ENCODE measurements at regions not wholly inside any gene's neighbourhood (a gene's known extent, or its start where the extent isn't known, plus 50 kb on each side); places are given as distances from the start of the nearest gene placed in this dataset.

DNA sequence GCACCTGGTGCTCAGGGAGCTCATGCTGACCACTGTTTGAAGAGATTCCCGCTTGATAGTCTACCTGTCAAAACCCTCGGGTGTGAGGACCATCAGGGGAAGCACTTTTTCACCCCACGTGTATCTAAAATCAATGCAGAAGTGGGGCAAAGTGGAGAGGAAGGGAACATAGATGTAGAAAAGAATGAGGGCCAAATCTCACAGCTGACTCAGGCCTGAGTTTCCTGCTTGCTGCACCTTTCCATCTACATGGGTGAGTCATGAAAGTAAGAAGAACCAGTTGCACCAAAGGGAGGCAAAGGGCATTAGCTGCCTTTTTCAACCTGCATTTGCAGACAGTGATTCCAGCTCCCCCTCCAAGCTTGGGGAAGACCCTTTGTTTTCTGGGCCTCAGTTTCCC, 100.2 kb upstream of the MYCN start:
- WGBS = 77% methylated on average over 3 of the region's 3 CpGs
- no peak for DNase-seq (ENCODE audit: extremely low spot score)
- no peaks in the 10 kb centered on the region for H3K27me3 ChIP-seq
- H3K4me1 ChIP-seq = no peaks in the 10 kb centered on the region
- intact Hi-C loops (cut with DNase I) = no loop called here
- no peak for TF ChIP-seq EP300 (IDR thresholded peaks at IDR 0.05)
- TF ChIP-seq, protein P1, sequence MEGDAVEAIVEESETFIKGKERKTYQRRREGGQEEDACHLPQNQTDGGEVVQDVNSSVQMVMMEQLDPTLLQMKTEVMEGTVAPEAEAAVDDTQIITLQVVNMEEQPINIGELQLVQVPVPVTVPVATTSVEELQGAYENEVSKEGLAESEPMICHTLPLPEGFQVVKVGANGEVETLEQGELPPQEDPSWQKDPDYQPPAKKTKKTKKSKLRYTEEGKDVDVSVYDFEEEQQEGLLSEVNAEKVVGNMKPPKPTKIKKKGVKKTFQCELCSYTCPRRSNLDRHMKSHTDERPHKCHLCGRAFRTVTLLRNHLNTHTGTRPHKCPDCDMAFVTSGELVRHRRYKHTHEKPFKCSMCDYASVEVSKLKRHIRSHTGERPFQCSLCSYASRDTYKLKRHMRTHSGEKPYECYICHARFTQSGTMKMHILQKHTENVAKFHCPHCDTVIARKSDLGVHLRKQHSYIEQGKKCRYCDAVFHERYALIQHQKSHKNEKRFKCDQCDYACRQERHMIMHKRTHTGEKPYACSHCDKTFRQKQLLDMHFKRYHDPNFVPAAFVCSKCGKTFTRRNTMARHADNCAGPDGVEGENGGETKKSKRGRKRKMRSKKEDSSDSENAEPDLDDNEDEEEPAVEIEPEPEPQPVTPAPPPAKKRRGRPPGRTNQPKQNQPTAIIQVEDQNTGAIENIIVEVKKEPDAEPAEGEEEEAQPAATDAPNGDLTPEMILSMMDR (IDR thresholded peaks at IDR 0.05) = no peak
- TF ChIP-seq POLR2AphosphoS5 (IDR thresholded peaks at IDR 0.05) = no peak
- no peak for TF ChIP-seq POLR2A (IDR thresholded peaks at IDR 0.05; ENCODE audit: low read depth)
- H3K9me3 ChIP-seq = no peaks in the 10 kb centered on the region
- no peak overlapping the region for H3K4me3 ChIP-seq
- no peak overlapping the region for H3K27ac ChIP-seq (replicated peaks in 1 of 4)
- no peaks in the 10 kb centered on the region for H3K36me3 ChIP-seq

DNA sequence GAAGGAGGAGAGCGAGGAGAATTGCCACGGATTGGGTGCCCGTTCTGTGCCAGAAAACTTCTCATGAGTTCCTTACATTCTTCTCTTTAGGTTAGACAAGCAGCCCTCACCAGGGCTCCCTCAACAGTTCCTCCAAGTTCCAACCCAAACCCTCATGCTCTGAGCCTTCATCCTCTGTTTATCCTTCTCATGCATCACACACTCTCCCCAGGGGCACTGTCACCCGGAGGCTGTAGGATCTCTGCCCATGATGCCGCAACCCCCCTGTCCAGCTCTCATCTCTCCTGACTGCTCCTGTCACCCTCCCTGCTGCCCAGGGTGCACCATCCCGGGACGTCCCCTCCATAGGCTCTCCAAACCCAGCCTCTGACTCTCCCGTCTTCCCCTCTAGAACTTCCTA, 99.4 kb upstream of the MYCN start:
- WGBS = 92% methylated on average over 8 of the region's 8 CpGs
- H3K27ac ChIP-seq (replicated peaks in 1 of 4) = no peak overlapping the region
- no peak overlapping the region for H3K4me3 ChIP-seq
- H3K36me3 ChIP-seq = no peaks in the 10 kb centered on the region
- TF ChIP-seq, protein P1 (IDR thresholded peaks at IDR 0.05) = no peak
- no peak for TF ChIP-seq POLR2A (IDR thresholded peaks at IDR 0.05; ENCODE audit: low read depth)
- TF ChIP-seq EP300 (IDR thresholded peaks at IDR 0.05) = no peak
- TF ChIP-seq POLR2AphosphoS5 (IDR thresholded peaks at IDR 0.05) = no peak
- DNase-seq (ENCODE audit: extremely low spot score) = no peak
- no peaks in the 10 kb centered on the region for H3K9me3 ChIP-seq
- H3K4me1 ChIP-seq = no peaks in the 10 kb centered on the region
- intact Hi-C loops (cut with DNase I) = no loop called here
- no peaks in the 10 kb centered on the region for H3K27me3 ChIP-seq

DNA sequence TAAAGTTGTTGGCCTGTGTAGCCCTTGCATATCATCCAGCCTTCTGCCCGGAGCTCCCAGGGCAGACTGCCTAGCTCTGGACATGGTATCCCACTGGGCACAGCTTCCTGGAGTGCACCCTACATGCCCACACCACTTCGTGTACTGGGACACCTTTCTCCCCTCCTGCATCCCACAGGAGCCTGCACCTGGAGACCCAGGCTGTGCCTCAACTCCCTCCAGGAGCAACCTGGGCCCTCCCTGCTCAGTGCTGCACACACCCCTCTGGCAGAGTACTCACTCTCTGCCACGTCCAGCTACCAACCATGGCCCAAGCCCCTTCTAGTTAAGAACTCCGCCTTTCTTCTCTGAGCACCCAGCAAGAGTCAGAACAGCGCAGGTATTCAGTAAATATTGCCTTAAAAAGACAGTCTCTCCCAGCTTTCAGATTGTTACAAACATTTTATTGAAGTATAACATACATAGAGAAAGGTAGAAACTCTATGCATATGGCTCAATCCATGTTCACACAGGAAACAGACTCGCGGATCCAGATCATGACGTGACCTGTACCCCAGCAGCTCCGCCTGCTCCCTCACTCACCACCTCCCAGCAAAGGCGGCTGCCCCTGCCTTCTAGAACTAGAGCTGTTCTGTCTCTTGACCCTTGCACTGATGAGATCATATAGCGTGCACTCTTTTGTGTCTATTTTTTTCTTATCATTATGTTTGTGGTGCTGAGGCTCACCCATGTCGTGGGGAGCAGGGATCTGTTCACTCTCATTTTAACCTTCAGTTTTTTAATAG, 98.4 kb upstream of the MYCN start:
- intact Hi-C loops (cut with DNase I) = no loop called here
- H3K27me3 ChIP-seq = no peaks in the 10 kb centered on the region
- DNase-seq (ENCODE audit: extremely low spot score) = no peak
- TF ChIP-seq POLR2AphosphoS5 (IDR thresholded peaks at IDR 0.05) (no peak), EP300 (IDR thresholded peaks at IDR 0.05) (no peak), POLR2A (IDR thresholded peaks at IDR 0.05; ENCODE audit: low read depth) (no peak)
- TF ChIP-seq, protein P1 (IDR thresholded peaks at IDR 0.05) = no peak
- H3K36me3 ChIP-seq = no peaks in the 10 kb centered on the region
- 85% methylated on average over 12 of the region's 12 CpGs for WGBS
- H3K4me1 ChIP-seq = no peaks in the 10 kb centered on the region
- H3K4me3 ChIP-seq = no peak overlapping the region
- no peak overlapping the region for H3K27ac ChIP-seq (replicated peaks in 1 of 4)
- H3K9me3 ChIP-seq = no peaks in the 10 kb centered on the region

DNA sequence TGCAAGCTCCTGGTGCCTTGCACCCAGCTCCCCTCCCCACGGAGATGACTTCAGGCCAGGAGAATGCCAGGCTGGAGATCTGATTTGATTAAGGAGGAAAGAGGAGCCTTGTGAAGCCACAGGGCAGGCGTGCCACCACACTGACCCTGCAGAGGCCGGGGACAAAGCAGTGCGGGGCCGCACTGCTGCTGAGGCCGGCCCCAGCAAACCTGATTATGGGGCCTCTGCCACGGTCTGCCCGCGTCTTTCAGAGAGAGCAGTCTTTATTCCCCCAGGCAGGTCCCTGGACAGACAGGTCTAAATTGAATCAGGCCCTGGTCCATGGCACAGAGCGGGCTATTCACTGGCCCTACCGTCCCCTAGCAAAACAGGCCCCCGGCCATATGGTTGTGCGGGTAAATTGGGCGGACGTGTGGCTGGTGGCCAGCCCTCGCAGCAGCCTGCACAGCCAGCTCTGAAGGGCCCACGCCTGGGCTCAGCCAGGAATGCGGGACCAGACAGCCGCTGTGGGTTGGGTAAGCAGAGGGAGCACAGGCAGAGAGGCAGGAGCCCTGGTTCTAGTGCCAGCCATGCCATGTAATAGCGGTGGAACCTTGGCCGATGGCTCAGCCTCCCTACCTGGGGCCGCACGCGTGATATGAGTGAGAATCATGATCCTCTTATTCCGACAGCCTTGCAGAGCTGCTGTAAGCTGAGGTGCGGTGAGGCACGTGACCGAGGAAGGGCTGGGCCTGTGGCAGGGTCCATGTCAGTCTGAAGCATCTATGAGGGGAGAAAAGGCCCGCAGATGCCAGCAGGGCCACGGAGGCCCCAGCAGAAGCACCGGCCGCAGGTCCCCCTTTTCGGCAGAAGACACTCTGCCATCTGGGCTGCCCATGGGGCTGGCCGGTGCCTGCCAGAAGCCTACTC, 97.3 kb upstream of the MYCN start:
- Histone ChIP-seq H3K27ac (replicated peaks in 1 of 4) (no peak overlapping the region), H3K9me3 (no peaks in the 10 kb centered on the region), H3K36me3 (no peaks in the 10 kb centered on the region), H3K4me1 (no peaks in the 10 kb centered on the region), H3K27me3 (no peaks in the 10 kb centered on the region), H3K4me3 (no peak overlapping the region)
- no peak for TF ChIP-seq EP300 (IDR thresholded peaks at IDR 0.05)
- TF ChIP-seq POLR2A (IDR thresholded peaks at IDR 0.05; ENCODE audit: low read depth) = no peak
- TF ChIP-seq, protein P1 (IDR thresholded peaks at IDR 0.05) = no peak
- no peak for TF ChIP-seq POLR2AphosphoS5 (IDR thresholded peaks at IDR 0.05)
- intact Hi-C loops (cut with DNase I) = no loop called here
- no peak for DNase-seq (ENCODE audit: extremely low spot score)
- WGBS = 97% methylated on average over 11 of the region's 34 CpGs

Data from esophagus muscularis mucosa (tissue), 4 donors.